Tibial nerve (tissue), 4 donors: ENCODE measurements at regions not wholly inside any gene's neighbourhood (a gene's known extent, or its start where the extent isn't known, plus 50 kb on each side); places are given as distances from the start of the nearest gene placed in this dataset.

Experiments
- DNase-seq, 2 donors: peaks; one replicate each; pipeline ENCODE4 v3.0.0-alpha.2; 2019; ENCODE audit warnings: low spot score in 2 of 2
- H3K27ac ChIP-seq, 4 donors: fragments of 200-600 bp; sonication (generic) in 3 of 4; one replicate each; pipeline ENCODE4 v1.5.1; 2017 to 2019; ENCODE audit warnings: mild to moderate bottlenecking in 1 of 4
- H3K27me3 ChIP-seq, 2 donors: fragments of 200-600 bp; sonication (generic) in 1 of 2; one replicate each; pipeline versions ENCODE4 v1.5.1 to v1.6.0; 2017 to 2019
- H3K36me3 ChIP-seq, 3 donors: fragments of 200-600 bp; sonication (generic); one replicate each; pipeline ENCODE4 v1.5.1; 2018 to 2019
- H3K4me1 ChIP-seq, 4 donors: fragments of 200-600 bp; sonication (generic) in 3 of 4; one replicate each; pipeline ENCODE4 v1.5.1; 2017 to 2019
- H3K4me3 ChIP-seq, 4 donors: fragments of 200-600 bp; sonication (generic) in 3 of 4; one replicate each; pipeline ENCODE4 v1.5.1; 2017 to 2019; ENCODE audit warnings: mild to moderate bottlenecking in 1 of 4, moderate library complexity in 1 of 4
- H3K9me3 ChIP-seq, 4 donors: fragments of 200-600 bp; sonication (generic) in 3 of 4; one replicate each; pipeline ENCODE4 v1.5.1; 2017 to 2019
- EP300 ChIP-seq, 2 donors: sonication (generic); formaldehyde crosslinking; IDR thresholded peaks; one replicate each; pipeline ENCODE4 v1.6.1; 2017; ENCODE audit warnings: antibody characterized with exemption in 2 of 2, mild to moderate bottlenecking in 1 of 2
- POLR2A ChIP-seq, 2 donors: fragments of 450-650 bp; IDR thresholded peaks; one replicate each; pipeline ENCODE4 v1.6.1; 2017; ENCODE audit warnings: antibody characterized with exemption in 2 of 2, mild to moderate bottlenecking in 2 of 2, moderate library complexity in 2 of 2
- WGBS, 2 donors: methylation state at CpG; one replicate each; pipeline ENCODE4 v1.1.5; 2018; 5-methylcytosine and 5-hydroxymethylcytosine counted together
- TF ChIP-seq, protein P1 (sequence below), 5 experiments: fragments of 200-600 bp in 3 of 5; fragments of 450-650 bp in 2 of 5; sonication (generic) in 3 of 5; IDR thresholded peaks; one replicate each; pipeline ENCODE4 v1.5.1; 2016 to 2019; ENCODE audit warnings: antibody characterized with exemption in 5 of 5, mild to moderate bottlenecking in 3 of 5, moderate library complexity in 2 of 5

DNA sequence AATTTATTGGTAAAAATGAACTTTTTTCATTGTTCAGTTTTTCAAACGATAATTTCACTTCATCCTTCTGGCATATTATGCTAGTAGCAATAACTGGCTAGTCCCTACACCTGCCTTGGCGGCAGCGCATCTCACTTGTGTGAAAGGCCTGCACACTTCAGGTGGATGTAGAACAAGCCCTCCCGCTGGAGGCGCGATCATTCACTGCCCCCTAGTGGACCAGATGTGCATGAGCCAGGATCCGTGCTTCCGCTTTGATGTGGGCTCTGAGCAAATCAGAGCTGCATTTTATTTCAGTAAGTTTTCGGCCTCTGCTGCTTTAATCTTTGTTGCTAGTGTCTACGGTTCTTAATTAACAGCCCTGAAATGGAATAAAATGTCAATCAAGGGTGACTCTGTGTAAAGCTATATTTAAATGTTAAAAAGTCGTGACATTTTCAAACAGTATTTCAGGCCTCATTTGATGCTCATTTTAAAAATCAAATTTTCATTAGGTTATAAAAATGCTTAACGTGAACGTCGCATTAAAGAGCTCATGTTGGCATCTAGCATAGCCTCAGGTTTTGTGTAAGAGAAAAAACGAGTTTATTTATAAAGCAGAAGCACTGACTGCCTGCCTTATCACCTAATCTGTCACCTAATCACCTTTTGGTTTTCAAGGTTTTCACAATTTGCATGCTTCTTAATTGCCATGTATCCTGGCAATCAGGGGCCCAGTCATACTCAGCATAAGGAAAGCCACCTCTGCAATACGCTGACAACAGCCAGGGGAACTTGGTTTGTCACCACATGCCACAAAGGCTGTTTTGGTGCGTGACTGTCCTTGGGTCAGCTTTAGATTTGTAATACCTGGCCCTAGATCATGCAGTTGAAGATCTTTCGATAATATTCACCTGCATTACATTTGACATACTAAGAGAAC is 112.2 kb downstream of the TEX26 start:
- H3K4me1 ChIP-seq: peaks cover 0 to 29% (median 16%) of the 10 kb centered on the region in 4 donors
- H3K4me3 ChIP-seq: no peak overlapping the region
- 30% methylated on average over 18 of the region's 18 CpGs for WGBS, 2 donors
- peak; percentile 65 to 79 for DNase-seq
- no peaks in the 10 kb centered on the region for H3K27me3 ChIP-seq
- TF ChIP-seq EP300 (IDR thresholded peaks at IDR 0.05) (peak in 1 of 2 donors; percentile 16), POLR2A (IDR thresholded peaks at IDR 0.05) (no peak)
- TF ChIP-seq, protein P1, sequence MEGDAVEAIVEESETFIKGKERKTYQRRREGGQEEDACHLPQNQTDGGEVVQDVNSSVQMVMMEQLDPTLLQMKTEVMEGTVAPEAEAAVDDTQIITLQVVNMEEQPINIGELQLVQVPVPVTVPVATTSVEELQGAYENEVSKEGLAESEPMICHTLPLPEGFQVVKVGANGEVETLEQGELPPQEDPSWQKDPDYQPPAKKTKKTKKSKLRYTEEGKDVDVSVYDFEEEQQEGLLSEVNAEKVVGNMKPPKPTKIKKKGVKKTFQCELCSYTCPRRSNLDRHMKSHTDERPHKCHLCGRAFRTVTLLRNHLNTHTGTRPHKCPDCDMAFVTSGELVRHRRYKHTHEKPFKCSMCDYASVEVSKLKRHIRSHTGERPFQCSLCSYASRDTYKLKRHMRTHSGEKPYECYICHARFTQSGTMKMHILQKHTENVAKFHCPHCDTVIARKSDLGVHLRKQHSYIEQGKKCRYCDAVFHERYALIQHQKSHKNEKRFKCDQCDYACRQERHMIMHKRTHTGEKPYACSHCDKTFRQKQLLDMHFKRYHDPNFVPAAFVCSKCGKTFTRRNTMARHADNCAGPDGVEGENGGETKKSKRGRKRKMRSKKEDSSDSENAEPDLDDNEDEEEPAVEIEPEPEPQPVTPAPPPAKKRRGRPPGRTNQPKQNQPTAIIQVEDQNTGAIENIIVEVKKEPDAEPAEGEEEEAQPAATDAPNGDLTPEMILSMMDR (IDR thresholded peaks at IDR 0.05): peak; percentile 86 to 94 (median 89)
- H3K27ac ChIP-seq: peak overlapping the region in 1 of 4 donors; percentile 37
- H3K9me3 ChIP-seq: no peaks in the 10 kb centered on the region
- no peaks in the 10 kb centered on the region for H3K36me3 ChIP-seq

DNA sequence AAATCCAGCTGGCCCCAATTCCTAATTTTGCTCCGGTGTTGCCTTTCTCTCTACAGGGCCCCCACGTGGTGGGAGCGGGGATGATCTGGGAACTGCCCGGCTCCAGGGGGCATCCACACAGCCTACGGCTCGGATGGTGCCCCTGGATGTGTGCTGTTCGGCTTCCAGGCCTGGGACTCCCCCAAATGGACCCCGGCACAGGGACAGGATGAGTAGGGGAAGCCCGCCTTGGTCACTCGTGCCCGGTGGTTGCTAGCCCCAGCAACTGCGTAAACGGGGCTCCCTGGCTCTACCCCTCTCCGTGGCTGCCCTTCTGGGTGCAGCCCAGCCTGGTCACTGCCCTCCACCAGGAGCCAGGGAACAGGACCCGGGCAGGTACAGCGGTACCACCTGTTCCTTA is 111.5 kb downstream of the TEX26 start:
- Histone ChIP-seq H3K36me3 (no peaks in the 10 kb centered on the region), H3K27me3 (no peaks in the 10 kb centered on the region), H3K4me3 (no peak overlapping the region), H3K4me1 (peaks cover 0 to 29% (median 16%) of the 10 kb centered on the region in 4 donors), H3K27ac (no peak overlapping the region), H3K9me3 (no peaks in the 10 kb centered on the region)
- DNase-seq: no peak
- TF ChIP-seq, protein P1 (IDR thresholded peaks at IDR 0.05): no peak
- TF ChIP-seq EP300 (IDR thresholded peaks at IDR 0.05): no peak
- TF ChIP-seq POLR2A (IDR thresholded peaks at IDR 0.05): no peak
- 24 to 45% methylated on average over 14 to 16 of the region's 16 CpGs for WGBS, 2 donors

DNA sequence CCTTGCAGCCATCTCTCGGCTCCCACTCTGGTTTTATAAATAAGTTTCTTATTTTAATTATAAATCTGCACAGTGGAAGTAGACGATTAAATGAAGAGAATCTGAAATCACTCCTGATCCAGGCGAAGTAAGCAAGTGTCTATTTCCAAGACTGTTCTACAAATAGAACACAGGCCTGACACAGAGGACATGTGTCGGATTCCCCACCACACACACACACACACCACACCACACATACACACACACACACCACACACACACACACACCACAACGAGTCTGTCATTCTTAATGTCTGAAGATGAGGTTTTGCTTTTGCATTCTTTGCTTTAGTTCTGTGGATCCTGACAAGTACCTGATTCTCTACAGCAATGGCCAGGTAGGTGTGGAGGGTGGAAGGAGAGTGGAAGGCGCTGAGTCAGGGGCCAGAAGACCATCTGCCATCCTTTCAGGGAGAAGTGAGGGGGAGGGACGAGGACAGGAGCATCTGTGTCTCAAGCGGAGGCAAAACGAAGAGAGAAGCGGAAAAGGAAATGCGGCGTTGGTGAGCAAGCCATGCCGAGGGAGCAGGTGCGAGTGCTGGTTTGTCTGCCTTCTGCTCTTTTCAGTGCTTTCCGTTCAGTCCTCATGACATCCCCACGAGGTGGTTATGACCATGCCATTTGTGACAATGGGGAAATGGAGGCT is 110.2 kb downstream of the TEX26 start:
- no peaks in the 10 kb centered on the region for H3K36me3 ChIP-seq
- peaks cover 0 to 29% (median 16%) of the 10 kb centered on the region in 4 donors for H3K4me1 ChIP-seq
- H3K27ac ChIP-seq: no peak overlapping the region
- H3K9me3 ChIP-seq: no peaks in the 10 kb centered on the region
- no peaks in the 10 kb centered on the region for H3K27me3 ChIP-seq
- TF ChIP-seq EP300 (IDR thresholded peaks at IDR 0.05) (no peak), POLR2A (IDR thresholded peaks at IDR 0.05) (no peak)
- TF ChIP-seq, protein P1 (IDR thresholded peaks at IDR 0.05): no peak
- H3K4me3 ChIP-seq: no peak overlapping the region
- WGBS, 2 donors: 87 to 89% methylated on average over 16 of the region's 16 CpGs
- DNase-seq: no peak

DNA sequence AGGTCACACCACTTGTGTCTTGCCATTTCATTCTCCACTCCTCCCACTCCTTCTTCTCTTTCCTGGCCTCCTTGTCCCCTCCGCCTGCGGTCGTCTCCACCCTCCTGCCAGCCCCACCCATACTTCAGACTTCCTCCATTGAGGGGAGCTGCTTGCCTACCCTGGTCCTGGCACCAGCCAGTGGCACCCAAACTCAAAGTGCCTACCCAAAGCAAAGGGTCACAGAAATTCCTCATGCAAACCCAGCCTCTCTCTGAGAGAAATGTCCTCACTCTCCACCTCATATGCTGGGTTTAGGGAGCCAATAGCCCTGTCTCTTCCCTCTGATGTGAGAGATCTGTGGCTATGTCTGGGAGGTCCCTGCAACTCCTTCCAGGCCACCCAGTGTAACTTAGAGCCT is 109.6 kb downstream of the TEX26 start:
- peaks cover 0 to 29% (median 16%) of the 10 kb centered on the region in 4 donors for H3K4me1 ChIP-seq
- TF ChIP-seq, protein P1 (IDR thresholded peaks at IDR 0.05): no peak
- TF ChIP-seq POLR2A (IDR thresholded peaks at IDR 0.05) (no peak), EP300 (IDR thresholded peaks at IDR 0.05) (no peak)

More for the DNA sequence above, 109.6 kb downstream of the TEX26 start:
- Histone ChIP-seq H3K27ac (no peak overlapping the region), H3K27me3 (no peaks in the 10 kb centered on the region), H3K9me3 (no peaks in the 10 kb centered on the region), H3K36me3 (no peaks in the 10 kb centered on the region), H3K4me3 (no peak overlapping the region)
- DNase-seq: no peak
- 44 to 47% methylated on average over 3 of the region's 3 CpGs for WGBS, 2 donors
